HuH-7.5 (cell line): ENCODE measurements at regions not wholly inside any gene's neighbourhood (a gene's known extent, or its start where the extent isn't known, plus 50 kb on each side); places are given as distances from the start of the nearest gene placed in this dataset.
"Not testable (repeated sequence)": the region's sequence is repeated elsewhere in the genome, so short reads cannot be mapped to it uniquely, and the experiment has no call there.

ENCODE experiments used
- DNase-seq: peaks from one replicate; pipeline ENCODE4 v3.0.0; 2011; ENCODE audit warnings: low spot score

GRCh38 chrX:122565952-122566351 is 618.1 kb upstream of the GRIA3 start:
- no peak for DNase-seq

- DNase-seq, result no peak
Measured at GRCh38 chrX:122566401-122566800, 617.7 kb upstream of the GRIA3 start.

DNA sequence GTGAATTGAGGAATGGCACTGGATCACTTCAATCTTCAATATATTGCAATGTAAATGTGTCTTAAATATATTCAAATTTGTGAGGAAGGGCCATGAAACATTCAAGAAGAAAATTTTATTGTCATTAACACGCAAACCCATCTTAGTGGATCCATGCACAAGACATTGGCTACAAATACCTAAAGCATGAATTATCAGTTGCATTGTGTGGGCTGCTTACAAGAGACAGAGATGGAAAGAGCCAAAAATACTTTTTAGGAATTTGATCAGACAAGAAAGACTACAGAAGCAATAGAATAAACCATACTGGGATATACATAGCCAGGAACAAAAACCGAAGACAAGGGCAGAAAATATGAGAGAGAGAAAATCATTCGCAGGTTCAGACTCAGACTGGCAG is 616.2 kb upstream of the GRIA3 start:
- DNase-seq, result no peak

DNA sequence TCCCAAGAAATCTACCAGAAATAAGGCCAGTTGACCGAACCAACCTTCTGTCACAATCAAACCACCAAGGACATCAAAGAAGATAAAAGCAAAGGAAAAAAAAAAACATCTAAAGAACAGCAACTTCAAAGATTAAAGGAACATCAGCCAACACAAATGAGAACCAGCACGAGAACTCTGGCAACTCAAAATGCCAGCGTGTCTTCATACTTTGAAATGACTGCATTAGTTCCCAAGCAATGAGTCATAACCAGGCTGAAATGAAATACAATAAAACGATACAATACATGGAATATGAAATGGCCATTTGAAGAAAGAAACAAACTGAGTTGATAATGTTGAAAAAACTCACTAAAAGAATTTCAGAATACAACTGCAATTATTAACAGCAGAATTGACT is 611.6 kb upstream of the GRIA3 start:
- DNase-seq, result no peak

DNA sequence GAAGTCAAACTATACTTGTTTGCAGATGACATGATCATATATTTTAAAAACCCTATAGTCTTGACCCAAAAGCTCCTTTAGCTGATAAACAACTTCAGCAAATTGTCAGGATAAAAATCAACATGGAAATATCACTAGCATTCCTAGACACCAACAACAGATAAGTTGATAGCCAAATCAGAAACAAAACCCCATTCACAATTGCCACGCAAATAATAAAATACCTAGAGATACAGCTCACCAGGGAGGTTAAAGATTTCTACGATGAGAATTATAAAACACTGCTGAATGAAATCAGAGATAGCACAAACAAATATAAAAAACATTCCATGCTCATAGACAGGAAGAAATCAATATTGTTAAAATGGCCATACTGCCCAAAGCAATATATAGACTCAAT is 605.0 kb upstream of the GRIA3 start:
- DNase-seq, result no peak

GRCh38 chrX:122579526-122579925 is 604.6 kb upstream of the GRIA3 start:
- no peak for DNase-seq

DNA sequence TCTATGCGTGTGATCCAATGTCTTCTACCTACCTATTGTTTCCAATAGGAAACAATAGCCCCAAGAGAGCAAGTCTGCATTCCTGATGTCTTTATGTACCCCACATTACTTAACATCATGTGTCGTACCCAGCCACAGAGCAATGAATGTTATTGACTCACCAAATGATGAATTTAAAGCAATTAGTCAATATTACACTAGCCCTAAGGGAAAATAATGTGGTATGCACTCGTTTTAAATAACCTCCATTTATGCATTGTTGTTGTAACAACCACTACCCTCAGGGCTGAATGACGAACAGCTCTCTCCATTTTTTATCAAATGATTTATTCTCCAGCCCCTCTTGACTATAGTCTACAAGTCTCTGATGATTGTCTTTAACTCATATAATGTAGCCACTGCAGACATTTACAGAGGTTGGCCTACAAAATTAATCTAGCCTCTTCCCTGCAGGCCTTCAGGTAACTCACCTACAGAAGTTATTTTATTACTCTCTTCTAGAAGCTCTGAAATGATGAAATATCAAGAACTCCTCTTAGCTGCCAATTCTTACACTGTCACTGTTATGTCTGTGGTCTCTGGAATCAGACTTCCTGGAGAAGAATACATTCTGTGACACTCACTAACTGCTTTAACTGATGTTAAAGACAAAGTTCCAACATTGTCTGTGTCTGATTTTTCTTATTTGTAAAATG is 601.7 kb upstream of the GRIA3 start:
- no peak for DNase-seq

GRCh38 chrX:122582975-122583305 is 601.1 kb upstream of the GRIA3 start:
- DNase-seq, result no peak

- DNase-seq, result no peak
Measured at GRCh38 chrX:122583551-122583950, 600.5 kb upstream of the GRIA3 start.

GRCh38 chrX:122584981-122585380 is 599.1 kb upstream of the GRIA3 start:
- DNase-seq, result no peak

- DNase-seq, result no peak
Measured at GRCh38 chrX:122586831-122587230, 597.2 kb upstream of the GRIA3 start.

DNA sequence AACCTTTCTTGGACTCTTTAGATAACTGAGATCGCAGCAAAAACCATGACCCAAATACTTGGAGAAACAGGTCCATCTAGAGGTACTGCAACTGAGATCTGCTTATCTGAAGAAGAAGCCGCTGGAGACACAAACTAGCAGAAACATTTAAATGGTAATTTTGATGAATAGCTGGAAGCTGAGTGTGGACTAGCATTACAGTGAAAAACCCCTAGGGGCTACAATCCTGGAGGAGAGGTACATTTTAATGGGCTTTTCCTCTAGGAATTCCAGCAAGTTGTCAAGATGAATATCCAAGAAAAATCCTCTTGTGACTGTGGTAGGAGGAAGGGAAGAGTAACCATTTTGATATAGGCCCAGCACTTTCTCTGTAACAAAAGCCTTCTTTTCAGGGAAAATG is 592.5 kb upstream of the GRIA3 start:
- DNase-seq, result no peak

- DNase-seq, result no peak
Measured at GRCh38 chrX:122596998-122597397, 587.1 kb upstream of the GRIA3 start.

GRCh38 chrX:122622795-122623194 is 561.3 kb upstream of the GRIA3 start:
- no peak for DNase-seq

DNA sequence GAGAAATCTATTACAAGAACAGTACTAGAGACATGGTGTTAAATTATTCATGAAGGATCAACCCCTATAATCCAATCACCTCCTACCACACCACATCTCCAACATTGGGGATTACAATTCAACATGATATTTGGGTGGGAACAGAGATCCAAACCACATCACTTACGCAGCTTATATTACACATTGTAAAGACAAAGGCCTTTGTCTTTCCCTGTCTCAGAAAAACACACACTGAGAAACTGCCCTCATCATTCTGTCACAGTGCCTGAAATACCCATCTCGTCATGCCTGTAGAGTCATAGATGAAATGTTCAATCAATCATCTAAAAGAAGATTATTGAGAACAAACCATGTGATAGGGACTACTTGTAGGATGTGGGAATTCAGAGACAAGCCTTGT is 558.8 kb upstream of the GRIA3 start:
- DNase-seq, result no peak

- no peak for DNase-seq
Measured at GRCh38 chrX:122625821-122626220, 558.3 kb upstream of the GRIA3 start.

DNA sequence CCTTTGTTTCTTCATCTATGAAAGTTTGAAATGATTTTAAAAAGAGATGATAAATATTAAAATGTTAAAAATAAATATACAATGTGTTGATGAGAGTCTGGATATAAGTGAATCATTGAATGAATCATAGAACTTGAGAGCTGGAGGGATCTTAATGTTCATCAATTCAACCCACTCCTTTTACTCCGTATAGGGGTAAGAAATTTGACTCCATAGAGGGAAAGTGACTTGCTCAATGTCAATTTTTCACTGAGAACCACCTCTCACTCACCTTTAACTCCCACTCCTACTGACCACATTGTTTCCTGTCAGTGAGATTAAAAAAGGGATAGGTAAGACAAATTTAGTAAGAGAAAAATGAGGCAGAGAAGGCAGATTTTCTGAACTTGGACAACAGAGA is 557.2 kb upstream of the GRIA3 start:
- DNase-seq, result no peak

GRCh38 chrX:122641136-122641535 is 542.9 kb upstream of the GRIA3 start:
- no peak for DNase-seq

- no peak for DNase-seq
Measured at GRCh38 chrX:122641826-122642225, 542.3 kb upstream of the GRIA3 start.

DNA sequence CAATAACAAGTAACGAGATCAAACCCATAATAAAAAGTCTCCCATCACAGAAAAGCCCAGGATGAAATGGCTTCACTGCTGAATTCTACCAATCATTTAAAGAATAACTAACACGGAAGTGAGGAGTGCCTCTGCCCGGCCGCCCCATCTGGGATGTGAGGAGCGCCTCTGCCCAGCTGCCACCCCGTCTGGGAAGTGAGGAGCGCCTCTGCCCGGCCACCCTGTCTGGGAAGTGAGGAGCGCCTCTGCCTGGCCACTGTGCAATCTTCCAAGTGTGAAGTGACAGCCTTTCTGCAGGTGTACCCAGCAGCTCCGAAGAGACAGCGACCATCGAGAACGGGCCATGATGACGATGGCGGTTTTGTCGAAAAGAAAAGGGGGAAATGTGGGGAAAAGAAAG is 528.8 kb upstream of the GRIA3 start:
- DNase-seq, result not testable (repeated sequence)

DNA sequence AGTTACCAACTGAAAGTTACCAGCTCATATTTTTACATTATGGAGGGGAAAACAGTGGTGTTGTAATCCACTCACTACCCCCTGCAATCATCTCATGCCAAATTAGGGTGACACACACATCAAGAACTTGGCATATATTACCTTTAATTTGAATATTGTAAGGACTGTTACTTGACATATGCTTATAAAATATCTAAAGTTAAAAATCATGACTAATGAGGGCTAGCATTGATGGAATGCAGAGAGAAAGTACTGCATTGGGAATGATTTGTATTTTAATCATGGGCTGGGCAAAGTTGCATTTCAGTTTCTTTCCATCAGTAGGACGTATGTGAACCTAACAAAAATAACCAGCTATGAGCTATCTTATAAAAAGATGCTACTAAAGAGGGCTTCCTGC is 517.5 kb upstream of the GRIA3 start:
- no peak for DNase-seq

GRCh38 chrX:122667667-122668066 is 516.4 kb upstream of the GRIA3 start:
- no peak for DNase-seq

GRCh38 chrX:122703762-122704161 is 480.3 kb upstream of the GRIA3 start:
- DNase-seq, result no peak

DNA sequence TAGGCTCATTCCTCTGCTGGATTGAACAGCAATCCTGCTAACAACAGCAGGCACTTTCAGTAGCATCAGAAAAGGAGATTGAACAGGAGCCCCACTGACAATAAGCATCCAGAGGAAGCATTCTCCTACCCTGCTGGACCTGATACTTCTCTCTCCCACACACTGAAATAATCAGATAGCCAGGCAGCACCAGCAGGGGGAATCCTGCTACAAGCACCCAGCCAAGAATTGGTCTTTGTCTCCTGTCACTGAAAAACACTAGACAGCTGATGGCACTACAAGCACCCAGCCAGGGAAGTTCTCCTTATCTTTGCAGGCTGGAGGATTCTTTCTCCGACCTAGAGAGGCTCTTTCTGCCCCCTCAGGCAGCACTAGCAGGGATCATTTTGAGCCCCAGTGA is 444.3 kb upstream of the GRIA3 start:
- DNase-seq, result no peak

DNA sequence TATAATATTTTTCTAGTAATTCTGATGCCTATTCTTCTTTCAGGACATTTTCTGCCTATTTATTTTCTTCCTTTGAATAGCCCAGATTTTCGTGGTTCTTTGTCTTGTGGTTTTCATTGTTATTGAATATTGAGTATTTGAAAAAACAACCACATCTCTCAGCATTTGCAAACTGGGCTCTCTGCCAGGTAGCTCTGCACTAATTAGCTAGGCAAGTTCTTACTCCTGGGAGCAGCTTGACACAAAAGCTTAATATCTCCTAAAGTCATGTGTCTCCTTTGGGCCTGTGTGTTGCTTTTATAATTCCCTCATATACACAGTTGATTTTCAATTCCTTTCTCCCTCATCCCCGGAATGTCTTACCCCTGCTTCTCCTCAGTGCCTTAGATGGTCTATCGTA is 413.5 kb upstream of the GRIA3 start:
- DNase-seq, result no peak
